ENCODE measurements at regions not wholly inside any gene's neighbourhood (a gene's known extent, or its start where the extent isn't known, plus 50 kb on each side); places are given as distances from the start of the nearest gene placed in this dataset.

DNA sequence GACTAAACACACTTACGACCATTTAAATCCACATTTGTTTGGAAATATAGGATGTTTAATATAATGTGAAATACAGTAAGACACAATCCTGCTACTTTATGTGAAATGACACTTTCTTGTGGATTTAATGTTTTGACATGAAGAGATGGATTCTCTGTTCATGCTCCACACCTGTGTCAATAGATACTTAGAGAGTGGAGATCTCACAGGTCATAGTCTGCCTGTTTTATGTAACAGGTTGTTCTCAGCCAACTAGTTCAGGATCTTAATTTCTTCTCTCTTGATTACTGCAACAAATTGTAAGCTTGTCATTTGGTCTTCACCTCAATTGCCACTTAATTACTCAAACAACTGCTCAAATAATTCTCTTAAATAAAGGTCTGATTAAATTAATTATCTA is 1621.2 kb downstream of the PCDH7 start:
- FAIRE-seq, result no peak
- TF ChIP-seq TAF1 (IDR thresholded peaks at IDR 0.05; ENCODE audit: borderline replicate concordance, low read depth, low read length) (no peak), POLR2A (IDR thresholded peaks at IDR 0.05; ENCODE audit: low read depth, low read length) (no peak), POLR2AphosphoS5 (IDR thresholded peaks at IDR 0.05; ENCODE audit: low read depth, low read length) (no peak)

DNA sequence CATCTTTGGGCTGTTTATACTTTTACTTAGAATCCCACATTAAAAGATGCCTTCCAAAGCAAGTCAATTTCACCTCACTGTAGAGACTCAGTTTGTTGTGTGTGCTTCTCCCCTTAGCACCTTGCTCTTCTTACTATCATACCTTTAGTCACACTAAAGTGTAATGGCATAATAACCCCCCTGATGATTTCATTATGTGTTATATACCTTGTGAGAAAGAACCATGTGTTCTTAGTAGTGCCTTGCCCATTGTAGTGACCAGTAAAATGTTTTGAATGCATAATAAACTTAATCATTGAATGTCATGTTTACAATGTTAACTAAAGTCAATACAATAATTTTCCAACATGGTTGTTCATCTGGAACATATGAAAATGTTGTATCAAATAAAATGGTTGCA is 1621.9 kb downstream of the PCDH7 start:
- DNase-seq (ENCODE audit: insufficient read length) (no peak), FAIRE-seq (no peak)
- TF ChIP-seq POLR2A (IDR thresholded peaks at IDR 0.05; ENCODE audit: low read depth, low read length) (no peak), POLR2AphosphoS5 (IDR thresholded peaks at IDR 0.05; ENCODE audit: low read depth, low read length) (no peak), TAF1 (IDR thresholded peaks at IDR 0.05; ENCODE audit: borderline replicate concordance, low read depth, low read length) (no peak)

More for the DNA sequence above, 1621.2 kb downstream of the PCDH7 start:
- no peak for DNase-seq (ENCODE audit: insufficient read length)

DNA sequence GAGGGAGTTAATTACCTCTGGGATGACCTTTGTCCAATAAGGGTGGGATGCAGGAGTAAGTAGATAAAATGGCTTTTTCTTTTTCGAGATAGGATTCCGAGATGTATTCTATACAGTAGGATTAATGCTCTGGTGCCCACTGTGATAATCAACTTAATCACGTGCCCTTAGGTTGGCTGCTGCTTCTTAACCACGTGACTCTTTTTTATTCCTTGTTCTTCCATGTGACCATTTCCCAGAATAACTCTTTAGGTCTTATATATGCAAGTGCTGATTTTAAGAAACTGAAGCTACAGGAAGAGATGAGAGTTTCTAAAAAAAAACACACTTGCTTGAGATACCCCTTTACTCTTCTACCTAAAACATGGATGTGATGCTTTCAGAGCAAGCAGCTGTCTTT is 1628.9 kb downstream of the PCDH7 start:
- FAIRE-seq (no peak), DNase-seq (ENCODE audit: insufficient read length) (no peak)
- TF ChIP-seq TAF1 (IDR thresholded peaks at IDR 0.05; ENCODE audit: borderline replicate concordance, low read depth, low read length), result no peak
- TF ChIP-seq POLR2A (IDR thresholded peaks at IDR 0.05; ENCODE audit: low read depth, low read length), result no peak
- TF ChIP-seq POLR2AphosphoS5 (IDR thresholded peaks at IDR 0.05; ENCODE audit: low read depth, low read length), result no peak

DNA sequence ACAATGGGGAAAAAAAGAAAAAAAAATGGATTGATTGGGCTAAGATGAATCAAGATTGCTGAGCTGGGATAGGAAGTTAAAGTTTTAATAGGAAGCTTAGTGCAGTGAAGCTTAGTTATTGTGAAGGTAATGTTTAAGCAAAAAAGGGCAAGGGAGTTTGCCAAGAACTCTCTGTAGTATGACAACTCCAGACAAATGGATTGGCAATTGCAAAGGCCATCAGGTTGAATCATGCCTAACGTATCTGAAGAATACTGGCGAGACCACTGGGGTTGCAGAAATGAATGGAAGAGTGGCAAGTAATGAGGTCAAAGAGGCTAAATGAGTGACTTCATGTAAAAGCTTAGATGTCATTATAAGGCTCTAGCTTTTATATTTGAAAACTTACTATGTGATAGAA is 1654.0 kb downstream of the PCDH7 start:
- FAIRE-seq, result no peak

GRCh38 chr4:32393806-32394205 is 1673.6 kb downstream of the PCDH7 start:
- FAIRE-seq (no peak), DNase-seq (ENCODE audit: insufficient read length) (no peak)
- TF ChIP-seq POLR2AphosphoS5 (IDR thresholded peaks at IDR 0.05; ENCODE audit: low read depth, low read length) (no peak), TAF1 (IDR thresholded peaks at IDR 0.05; ENCODE audit: borderline replicate concordance, low read depth, low read length) (no peak), POLR2A (IDR thresholded peaks at IDR 0.05; ENCODE audit: low read depth, low read length) (no peak)

More for the DNA sequence above, 1654.0 kb downstream of the PCDH7 start:
- TF ChIP-seq POLR2A (IDR thresholded peaks at IDR 0.05; ENCODE audit: low read depth, low read length), result no peak
- no peak for TF ChIP-seq TAF1 (IDR thresholded peaks at IDR 0.05; ENCODE audit: borderline replicate concordance, low read depth, low read length)
- TF ChIP-seq POLR2AphosphoS5 (IDR thresholded peaks at IDR 0.05; ENCODE audit: low read depth, low read length), result no peak
- DNase-seq (ENCODE audit: insufficient read length), result no peak

GRCh38 chr4:32394255-32394654 is 1674.1 kb downstream of the PCDH7 start:
- TF ChIP-seq POLR2A (IDR thresholded peaks at IDR 0.05; ENCODE audit: low read depth, low read length) (no peak), POLR2AphosphoS5 (IDR thresholded peaks at IDR 0.05; ENCODE audit: low read depth, low read length) (no peak), TAF1 (IDR thresholded peaks at IDR 0.05; ENCODE audit: borderline replicate concordance, low read depth, low read length) (no peak)
- no peak for FAIRE-seq
- DNase-seq (ENCODE audit: insufficient read length), result no peak

GRCh38 chr4:32396507-32397070 is 1676.4 kb downstream of the PCDH7 start:
- TF ChIP-seq POLR2A (IDR thresholded peaks at IDR 0.05; ENCODE audit: low read depth, low read length) (no peak), TAF1 (IDR thresholded peaks at IDR 0.05; ENCODE audit: borderline replicate concordance, low read depth, low read length) (no peak), POLR2AphosphoS5 (IDR thresholded peaks at IDR 0.05; ENCODE audit: low read depth, low read length) (no peak)
- FAIRE-seq (no peak), DNase-seq (ENCODE audit: insufficient read length) (no peak)

DNA sequence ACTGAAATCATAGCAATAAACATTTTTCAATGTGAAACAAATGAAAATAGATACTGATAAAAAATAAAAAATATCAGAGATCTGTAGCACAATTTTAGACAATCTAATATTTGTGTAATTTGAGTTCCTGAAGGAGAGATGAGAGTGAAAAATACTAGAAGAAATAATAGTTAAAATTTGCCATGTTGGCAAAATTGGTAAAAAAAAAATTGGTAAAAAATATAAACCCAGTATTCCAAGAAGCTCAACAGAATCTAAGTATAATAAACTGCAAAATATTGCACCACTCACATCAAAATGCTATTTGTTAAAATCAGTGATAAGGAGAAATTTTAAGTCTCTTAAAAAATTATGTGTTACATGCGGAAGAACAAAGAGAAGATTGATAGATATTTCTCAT is 1680.7 kb downstream of the PCDH7 start:
- no peak for DNase-seq (ENCODE audit: insufficient read length)
- FAIRE-seq, result no peak
- no peak for TF ChIP-seq TAF1 (IDR thresholded peaks at IDR 0.05; ENCODE audit: borderline replicate concordance, low read depth, low read length)
- TF ChIP-seq POLR2AphosphoS5 (IDR thresholded peaks at IDR 0.05; ENCODE audit: low read depth, low read length), result no peak
- TF ChIP-seq POLR2A (IDR thresholded peaks at IDR 0.05; ENCODE audit: low read depth, low read length), result no peak

DNA sequence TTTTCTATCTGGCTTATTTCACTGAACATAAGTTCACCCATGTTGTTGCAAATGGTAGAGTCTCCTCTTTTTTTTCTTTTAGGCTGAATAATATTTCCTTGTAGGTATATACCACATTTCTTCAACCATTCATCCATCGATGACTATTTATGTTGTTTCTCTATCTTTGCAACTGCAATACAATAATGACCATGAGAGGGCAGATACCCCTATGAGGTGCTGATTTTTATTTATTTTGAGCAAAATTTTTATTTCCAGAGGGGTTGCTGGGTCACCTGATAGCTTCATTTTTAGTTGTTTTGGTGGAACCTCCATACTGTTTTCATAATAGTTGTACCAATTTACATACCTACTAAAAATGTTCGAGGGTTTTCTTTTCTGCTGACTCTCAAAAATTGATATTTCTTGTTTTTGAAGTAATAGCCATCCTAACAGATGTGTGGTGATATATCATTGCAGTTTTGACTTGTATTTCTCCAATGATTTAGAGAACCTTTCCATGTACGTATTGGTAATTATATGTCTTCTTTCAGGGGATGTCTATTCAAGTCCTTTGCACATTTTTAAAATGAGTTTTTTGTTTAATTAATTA is 1697.0 kb downstream of the PCDH7 start:
- FAIRE-seq (no peak), DNase-seq (ENCODE audit: insufficient read length) (no peak)
- TF ChIP-seq TAF1 (IDR thresholded peaks at IDR 0.05; ENCODE audit: borderline replicate concordance, low read depth, low read length) (no peak), POLR2AphosphoS5 (IDR thresholded peaks at IDR 0.05; ENCODE audit: low read depth, low read length) (no peak), POLR2A (IDR thresholded peaks at IDR 0.05; ENCODE audit: low read depth, low read length) (no peak)

- FAIRE-seq (no peak), DNase-seq (ENCODE audit: insufficient read length) (no peak)
- no peak for TF ChIP-seq POLR2A (IDR thresholded peaks at IDR 0.05; ENCODE audit: low read depth, low read length)
- TF ChIP-seq POLR2AphosphoS5 (IDR thresholded peaks at IDR 0.05; ENCODE audit: low read depth, low read length), result no peak
- TF ChIP-seq TAF1 (IDR thresholded peaks at IDR 0.05; ENCODE audit: borderline replicate concordance, low read depth, low read length), result no peak
Measured at GRCh38 chr4:32423267-32423666, 1703.1 kb downstream of the PCDH7 start.

DNA sequence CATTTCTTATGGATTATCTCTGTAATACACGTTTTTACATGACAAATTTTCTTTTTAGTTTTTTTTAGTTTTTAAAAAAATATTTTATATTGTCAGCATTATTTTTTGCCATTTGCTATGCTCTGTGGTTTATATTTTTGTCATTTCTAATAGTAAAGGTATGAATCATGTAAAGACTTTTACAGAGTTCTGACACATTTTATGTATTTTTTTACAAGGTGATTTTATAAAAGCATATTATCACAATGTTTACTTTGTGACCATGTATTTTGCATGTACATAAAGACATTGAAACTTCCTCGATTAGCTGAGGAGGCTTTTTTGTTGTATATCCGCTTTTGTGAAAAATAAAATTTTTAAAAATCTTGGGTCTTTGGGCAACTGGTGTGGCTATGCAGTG is 1705.1 kb downstream of the PCDH7 start:
- no peak for FAIRE-seq
- DNase-seq (ENCODE audit: insufficient read length), result no peak
- no peak for TF ChIP-seq POLR2A (IDR thresholded peaks at IDR 0.05; ENCODE audit: low read depth, low read length)
- TF ChIP-seq TAF1 (IDR thresholded peaks at IDR 0.05; ENCODE audit: borderline replicate concordance, low read depth, low read length), result no peak
- no peak for TF ChIP-seq POLR2AphosphoS5 (IDR thresholded peaks at IDR 0.05; ENCODE audit: low read depth, low read length)

DNA sequence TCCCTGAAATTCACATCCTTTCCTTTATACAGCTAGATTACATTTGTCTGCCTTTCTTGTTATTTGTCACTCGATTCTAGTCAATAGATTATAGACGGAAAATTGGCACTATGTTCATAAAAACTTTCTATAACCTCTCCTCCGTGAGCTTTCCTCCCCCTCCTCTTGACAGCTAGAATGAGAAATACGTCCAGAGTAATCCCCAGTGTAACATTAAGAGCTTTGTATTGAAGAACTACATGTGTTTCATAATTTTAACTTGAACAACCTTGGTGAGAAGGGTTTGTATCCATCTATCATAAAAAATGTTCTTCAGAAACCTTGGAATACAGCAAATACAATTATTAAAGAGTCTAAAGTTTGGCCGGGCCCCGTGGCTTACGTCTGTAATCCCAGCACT is 1707.4 kb downstream of the PCDH7 start:
- FAIRE-seq (no peak), DNase-seq (ENCODE audit: insufficient read length) (no peak)
- TF ChIP-seq POLR2A (IDR thresholded peaks at IDR 0.05; ENCODE audit: low read depth, low read length) (no peak), POLR2AphosphoS5 (IDR thresholded peaks at IDR 0.05; ENCODE audit: low read depth, low read length) (no peak), TAF1 (IDR thresholded peaks at IDR 0.05; ENCODE audit: borderline replicate concordance, low read depth, low read length) (no peak)
